HG02759 (cell line): ENCODE measurements at regions not wholly inside any gene's neighbourhood (a gene's known extent, or its start where the extent isn't known, plus 50 kb on each side); places are given as distances from the start of the nearest gene placed in this dataset.
"Not testable (repeated sequence)": the region's sequence is repeated elsewhere in the genome, so short reads cannot be mapped to it uniquely, and the experiment has no call there.

Experiments used
- ATAC-seq: cut with Tn5 transposase; IDR thresholded peaks from one replicate; pipeline ENCODE4 v1.9.1; 2021; ENCODE audit warnings: mild to moderate bottlenecking, moderate library complexity; ENCODE audit not compliant: unreplicated experiment

DNA sequence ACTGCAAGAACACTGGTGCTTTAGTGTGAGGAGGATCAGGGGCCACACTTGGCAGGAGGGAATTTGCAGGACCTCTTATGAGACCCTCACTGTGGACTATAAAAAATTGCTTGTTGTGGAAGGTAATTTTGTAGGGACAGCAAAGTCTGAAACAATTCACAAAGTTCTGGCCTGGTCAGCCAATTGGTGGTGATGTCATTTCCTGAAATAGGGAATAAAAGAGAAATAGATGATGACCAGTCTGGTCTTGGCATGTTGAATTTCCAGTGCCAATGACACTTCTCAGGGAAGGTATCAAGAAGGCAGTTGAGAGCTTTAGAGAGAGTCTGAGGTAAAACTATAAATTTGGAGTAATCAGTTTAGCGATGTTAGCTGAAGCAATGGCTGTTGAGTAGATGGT is 129.3 kb upstream of the LMNTD1 start:
- ATAC-seq: no peak

DNA sequence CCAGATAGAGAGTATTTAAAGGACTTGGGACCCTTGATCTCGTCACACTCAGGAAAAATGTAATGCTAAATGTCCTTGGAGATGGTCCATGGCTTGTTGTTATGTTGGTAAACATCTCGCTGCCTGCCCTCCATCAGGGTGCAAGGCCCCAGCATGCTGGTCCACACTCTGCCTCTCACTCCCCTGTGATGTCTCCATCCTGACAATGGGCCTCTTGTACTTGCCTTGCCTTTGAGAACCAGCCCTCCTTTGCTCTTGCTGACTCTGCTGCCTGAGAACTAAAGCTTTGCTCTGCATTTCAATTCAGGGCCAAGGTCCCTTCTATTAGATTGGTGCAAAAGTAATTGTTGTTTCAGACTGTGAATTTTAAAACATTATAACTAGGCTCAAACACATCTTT is 131.0 kb upstream of the LMNTD1 start:
- no peak for ATAC-seq

DNA sequence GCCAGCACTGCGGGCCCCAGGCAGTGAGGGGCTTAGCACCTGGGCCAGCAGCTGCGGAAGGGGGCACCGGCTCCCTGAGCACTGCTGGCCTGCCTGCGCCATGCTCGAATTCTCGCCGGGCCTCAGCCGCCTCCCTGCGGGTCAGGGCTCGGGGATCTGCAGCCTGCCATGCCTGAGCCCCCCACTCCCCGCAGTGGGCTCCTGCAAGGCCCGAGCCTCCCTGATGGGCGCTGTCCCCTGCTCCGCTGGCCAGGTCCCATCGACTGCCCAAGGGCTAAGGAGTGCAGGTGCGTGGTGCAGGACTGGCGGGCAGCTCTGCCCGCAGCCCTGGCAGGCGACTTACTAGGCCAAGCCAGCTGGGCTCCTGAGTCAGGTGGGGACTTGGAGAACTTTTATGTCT is 133.3 kb upstream of the LMNTD1 start:
- no peak for ATAC-seq

GRCh38 chr12:25687226-25687625 is 134.1 kb upstream of the LMNTD1 start:
- ATAC-seq: no peak

DNA sequence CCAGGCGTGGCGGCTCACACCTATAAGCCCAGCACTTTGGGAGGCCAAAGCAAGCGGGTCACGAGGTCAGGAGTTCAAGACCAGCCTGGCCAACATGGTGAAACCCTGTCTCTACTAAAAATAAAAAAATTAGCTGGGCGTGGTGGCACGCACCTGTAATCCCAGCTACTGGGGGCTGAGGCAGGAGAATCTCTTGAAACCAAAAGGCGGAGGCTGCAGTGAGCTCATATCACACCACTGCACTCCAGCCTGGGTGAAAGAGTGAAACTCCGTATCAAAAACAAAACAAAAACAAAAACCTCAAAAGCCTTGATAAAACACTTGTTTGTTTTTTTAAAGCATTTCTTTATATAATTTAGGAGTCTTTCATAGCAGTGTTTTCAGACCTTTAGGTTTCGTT is 135.8 kb upstream of the LMNTD1 start:
- not testable (repeated sequence) for ATAC-seq

DNA sequence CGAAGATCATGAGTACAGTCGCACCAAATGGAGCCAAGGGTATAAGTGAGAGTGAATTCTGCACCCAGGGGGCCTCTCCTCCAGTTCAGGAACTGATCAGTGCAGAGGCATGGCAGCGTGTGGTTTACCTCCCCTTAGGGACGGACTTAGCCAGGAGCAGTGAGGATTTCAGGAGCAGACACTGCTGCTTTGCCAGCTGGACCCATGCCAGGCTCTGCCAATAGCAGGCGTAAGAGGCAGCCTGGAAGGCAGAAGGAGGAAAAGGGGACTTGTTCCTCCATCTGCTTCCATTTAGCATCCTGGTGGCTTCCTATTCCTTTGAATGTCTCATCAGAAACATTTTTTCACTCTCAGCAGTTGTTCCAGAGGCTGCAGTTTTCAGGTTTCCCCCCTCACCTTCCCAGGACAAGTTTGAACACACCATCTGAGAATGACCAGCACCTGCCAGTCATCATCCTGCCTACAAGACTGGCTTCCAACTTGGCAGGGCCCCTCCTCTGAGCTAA is 137.0 kb upstream of the LMNTD1 start:
- ATAC-seq: no peak

DNA sequence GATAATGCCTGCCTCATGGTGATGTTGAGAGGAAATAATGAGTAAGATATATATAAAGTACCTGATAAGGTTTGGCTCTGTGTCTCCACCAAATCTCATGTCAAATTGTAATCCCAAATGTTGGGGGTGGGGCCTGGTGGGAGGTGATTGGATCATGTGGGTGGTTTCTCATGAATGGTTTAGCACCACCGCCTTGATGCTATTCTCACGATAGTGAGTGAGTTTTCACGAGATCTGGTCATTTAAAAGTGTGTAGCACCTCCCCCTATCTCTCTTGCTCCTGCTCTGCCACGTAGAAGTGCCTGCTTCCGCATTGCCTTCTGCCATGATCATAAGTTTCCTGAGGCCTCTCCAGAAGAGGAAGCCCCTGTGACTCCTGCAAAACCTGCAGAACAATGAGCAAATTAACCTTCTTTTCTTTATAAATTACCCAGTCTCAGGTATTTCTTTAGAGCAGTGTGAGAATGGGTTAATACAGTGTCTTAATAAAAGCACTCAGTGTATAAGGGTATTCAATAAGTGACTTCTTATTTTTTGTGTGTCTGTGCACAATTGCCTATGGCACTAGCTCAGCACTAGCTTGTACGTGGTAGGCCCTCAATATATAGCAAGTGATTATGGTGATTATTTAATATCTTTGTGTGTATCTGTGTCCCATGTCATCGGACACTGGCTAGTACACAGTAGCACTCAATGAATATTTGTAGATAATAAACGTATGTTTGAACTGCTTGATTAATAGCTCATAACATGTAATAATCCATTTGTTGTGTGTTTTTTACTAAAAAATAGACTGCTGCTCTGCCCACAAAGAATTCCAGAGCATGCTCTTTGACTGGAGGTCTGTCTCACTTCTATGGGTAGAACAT is 138.1 kb upstream of the LMNTD1 start:
- no peak for ATAC-seq

- no peak for ATAC-seq
Observed at GRCh38 chr12:25691865-25692114, 138.7 kb upstream of the LMNTD1 start.

- ATAC-seq: no peak
Observed at GRCh38 chr12:25692115-25693035, 139.3 kb upstream of the LMNTD1 start.

DNA sequence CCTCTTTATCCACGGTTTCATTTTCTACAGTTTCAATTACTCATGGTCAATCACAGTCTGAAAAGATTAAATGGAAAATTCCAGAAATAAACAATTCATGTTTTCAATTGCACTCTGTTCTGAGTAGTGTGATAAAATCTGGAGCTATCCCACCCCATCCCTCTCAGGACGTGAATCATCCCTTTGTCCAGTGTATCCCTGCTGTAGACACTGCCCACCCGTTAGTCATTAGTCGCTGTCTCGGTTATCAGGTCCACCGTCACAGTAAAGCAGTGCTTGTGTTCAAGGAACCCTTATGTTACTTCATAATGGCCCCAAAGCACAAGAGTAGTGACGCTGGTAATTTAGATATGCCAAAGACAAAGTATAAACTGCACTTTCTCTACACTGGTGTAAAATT is 141.0 kb upstream of the LMNTD1 start:
- no peak for ATAC-seq

DNA sequence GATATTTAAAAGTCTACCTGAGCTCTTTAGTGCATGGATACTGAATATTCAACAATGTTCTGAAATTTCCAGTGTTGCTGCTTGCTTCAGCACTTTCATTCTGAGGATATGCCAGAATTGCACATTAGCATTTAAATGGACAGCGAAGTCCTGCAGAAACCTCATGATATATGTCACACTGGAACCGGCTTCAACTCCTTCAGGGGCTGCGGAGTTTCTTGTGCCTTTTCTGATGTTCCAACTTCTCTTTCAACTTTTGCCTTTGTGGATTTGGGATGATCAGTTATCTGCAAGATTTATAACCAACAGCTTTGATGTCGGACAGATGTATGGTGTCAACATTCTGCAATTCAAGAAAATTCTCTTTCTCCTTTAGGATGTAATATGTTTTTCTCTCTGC is 142.5 kb upstream of the LMNTD1 start:
- ATAC-seq: no peak

- ATAC-seq: no peak
Observed at GRCh38 chr12:25698772-25699171, 145.7 kb upstream of the LMNTD1 start.

GRCh38 chr12:25699454-25699853 is 146.4 kb upstream of the LMNTD1 start:
- no peak for ATAC-seq

DNA sequence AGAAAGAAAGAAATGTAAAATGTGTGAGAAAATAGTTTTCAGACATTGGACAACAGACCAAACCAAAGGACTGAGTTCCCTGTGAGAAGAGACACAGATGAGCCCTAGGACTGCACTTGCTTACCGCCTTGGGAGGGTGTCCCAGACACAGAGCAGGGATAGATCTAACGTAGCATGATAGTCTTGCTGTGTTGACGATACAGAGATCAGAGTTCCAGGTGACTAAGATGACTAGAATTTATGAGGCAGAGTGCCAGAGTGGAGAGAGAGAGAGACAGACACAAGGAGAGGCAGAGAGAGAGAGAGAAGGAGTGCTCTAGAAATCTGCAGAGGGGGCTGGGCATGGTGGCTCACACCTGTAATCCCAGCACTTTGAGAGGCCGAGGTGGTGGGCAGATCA is 148.2 kb upstream of the LMNTD1 start:
- ATAC-seq: no peak

DNA sequence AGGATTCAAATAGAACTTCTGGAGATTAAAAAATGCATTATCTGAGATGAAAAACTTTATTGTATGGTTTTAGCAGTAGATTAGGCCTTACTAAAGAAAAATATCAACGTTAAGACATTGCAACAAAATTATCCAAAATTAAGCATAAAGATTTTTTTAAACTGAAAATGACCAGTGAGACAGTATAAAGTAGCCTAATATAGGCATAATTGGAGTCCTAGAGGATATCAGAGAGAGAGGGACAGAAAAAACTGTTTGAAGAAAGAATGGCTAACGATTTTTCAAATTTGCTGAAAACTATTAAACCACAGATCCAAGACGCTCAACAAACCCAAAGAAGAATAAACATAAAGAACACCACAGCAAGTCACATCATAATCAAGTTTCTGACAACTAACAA is 149.5 kb upstream of the LMNTD1 start:
- ATAC-seq: no peak

GRCh38 chr12:25705261-25705660 is 152.2 kb upstream of the LMNTD1 start:
- no peak for ATAC-seq

DNA sequence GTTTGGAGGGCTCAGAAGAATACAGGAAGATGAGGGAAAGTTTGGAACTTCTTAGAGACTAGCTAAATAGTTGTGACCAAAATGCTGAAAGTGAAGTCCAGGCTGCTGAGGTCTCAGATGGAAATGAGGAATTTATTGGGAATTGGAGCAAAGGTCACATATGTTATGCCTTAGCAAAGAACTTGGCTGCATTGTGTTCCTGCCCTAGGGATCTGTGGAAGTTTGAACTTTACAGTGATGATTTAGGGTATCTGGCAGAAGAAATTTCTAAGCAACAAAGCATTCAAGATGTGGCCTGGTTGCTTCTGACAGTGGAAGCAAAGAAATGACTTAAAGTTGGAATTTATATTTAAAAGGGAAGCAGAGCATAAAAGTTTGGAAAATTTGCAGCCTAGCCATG is 153.6 kb upstream of the LMNTD1 start:
- not testable (repeated sequence) for ATAC-seq

DNA sequence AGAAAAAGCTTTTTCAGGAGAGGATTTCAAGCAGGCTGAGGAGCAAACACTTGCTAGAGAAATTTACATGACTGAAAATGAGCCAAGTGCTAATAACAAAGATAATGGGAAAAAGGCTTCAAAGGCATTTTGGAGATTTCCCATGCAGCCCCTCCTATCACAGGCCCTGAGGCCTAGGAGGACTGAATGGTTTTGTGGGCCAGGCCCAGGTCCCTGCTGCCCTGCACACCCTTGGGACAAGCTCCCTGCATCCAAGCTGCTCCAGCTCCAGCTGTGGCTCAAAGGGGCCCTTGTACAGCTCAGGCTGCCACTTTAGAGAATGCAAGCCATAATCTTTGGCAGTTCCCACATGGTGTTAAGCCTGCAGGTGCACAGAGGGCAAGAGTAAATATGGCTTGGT is 154.0 kb upstream of the LMNTD1 start:
- ATAC-seq: no peak

DNA sequence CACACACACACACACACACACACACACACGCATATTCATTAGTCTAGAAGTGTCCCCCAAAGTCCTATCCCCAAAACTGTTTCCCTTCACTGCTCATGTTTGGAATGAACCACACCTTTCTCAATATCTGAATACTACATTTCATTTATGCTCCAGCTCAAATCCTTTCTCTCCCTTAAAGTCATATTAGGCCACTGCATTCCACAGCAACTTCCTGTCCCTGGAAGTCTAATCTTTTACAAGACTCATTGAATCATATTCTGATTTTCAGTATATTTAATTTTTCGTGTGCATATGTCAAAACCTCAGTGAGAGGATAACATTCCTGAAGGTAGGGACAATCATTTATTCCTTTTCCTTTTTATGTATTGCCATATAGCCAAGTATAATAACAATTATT is 155.6 kb upstream of the LMNTD1 start:
- no peak for ATAC-seq

GRCh38 chr12:25710128-25710527 is 157.0 kb upstream of the LMNTD1 start:
- no peak for ATAC-seq

DNA sequence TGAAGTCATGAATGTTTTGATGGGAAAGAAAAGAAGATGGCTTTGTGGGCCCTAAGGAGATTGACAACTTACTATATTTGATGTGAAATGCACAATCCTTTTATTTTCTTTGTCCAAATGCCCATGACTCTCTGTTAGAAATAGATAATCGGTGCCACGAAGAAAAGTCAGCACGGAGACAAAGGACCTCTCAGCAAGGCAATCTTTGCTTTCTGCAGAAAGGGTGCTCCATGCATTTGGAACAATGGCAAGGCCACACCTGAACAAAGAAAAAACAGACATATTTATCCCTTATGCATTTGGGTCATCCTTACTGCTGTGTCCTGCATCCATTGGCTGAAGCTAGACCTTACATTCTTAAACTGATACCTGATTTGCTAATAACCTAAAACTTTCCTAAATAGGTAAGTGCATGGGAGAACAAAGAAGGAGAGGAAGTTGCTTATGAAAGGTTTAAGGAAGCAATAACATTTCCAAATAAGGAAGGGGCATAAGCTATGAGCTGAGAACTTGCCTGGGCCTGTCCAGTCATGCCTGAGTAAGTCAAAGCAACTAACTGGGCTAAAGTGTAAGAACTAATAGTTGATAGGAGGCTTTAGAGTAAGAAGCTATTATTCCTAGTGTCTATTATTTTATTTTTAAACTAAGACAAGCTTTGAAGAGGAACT is 158.0 kb upstream of the LMNTD1 start:
- ATAC-seq: not testable (repeated sequence)
